ENCODE measurements at regions not wholly inside any gene's neighbourhood (a gene's known extent, or its start where the extent isn't known, plus 50 kb on each side); places are given as distances from the start of the nearest gene placed in this dataset.

DNA sequence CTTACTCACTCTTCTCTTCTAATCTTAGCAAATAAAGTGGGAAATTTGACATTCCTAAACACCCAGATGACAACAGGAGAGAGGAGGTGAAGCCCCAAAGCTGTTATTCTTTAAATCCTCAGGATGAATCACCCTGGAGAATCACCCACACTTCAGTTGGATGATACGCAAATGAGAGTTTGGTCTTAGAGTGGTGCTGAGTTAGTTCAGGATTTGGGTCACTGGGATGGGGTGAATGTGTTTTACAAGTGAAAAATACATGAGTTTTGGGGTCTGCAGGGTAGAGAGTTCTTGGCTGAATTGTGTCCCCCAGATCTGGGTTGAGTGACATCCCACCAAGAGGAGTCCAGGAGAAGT is 117.2 kb downstream of the GGTLC2 start:
- TF ChIP-seq, protein P1, sequence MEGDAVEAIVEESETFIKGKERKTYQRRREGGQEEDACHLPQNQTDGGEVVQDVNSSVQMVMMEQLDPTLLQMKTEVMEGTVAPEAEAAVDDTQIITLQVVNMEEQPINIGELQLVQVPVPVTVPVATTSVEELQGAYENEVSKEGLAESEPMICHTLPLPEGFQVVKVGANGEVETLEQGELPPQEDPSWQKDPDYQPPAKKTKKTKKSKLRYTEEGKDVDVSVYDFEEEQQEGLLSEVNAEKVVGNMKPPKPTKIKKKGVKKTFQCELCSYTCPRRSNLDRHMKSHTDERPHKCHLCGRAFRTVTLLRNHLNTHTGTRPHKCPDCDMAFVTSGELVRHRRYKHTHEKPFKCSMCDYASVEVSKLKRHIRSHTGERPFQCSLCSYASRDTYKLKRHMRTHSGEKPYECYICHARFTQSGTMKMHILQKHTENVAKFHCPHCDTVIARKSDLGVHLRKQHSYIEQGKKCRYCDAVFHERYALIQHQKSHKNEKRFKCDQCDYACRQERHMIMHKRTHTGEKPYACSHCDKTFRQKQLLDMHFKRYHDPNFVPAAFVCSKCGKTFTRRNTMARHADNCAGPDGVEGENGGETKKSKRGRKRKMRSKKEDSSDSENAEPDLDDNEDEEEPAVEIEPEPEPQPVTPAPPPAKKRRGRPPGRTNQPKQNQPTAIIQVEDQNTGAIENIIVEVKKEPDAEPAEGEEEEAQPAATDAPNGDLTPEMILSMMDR (IDR thresholded peaks at IDR 0.05): no peak
- no peak for TF ChIP-seq ZFX (IDR thresholded peaks at IDR 0.05; ENCODE audit: borderline replicate concordance)
